ENCODE measurements at regions not wholly inside any gene's neighbourhood (a gene's known extent, or its start where the extent isn't known, plus 50 kb on each side); places are given as distances from the start of the nearest gene placed in this dataset.

- Histone ChIP-seq H3K9me3 (ENCODE audit: control insufficient read depth in 2 of 2, low read length in 2 of 2) (peaks cover 0 to 5% of the 10 kb centered on the region in 2 donors), H3K4me1 (ENCODE audit: control insufficient read depth, insufficient read depth, low read length) (no peaks in the 10 kb centered on the region), H3K9ac (ENCODE audit: low read length in 2 of 2) (no peak overlapping the region), H3K4me3 (ENCODE audit: low read length in 2 of 2) (no peak overlapping the region), H3K36me3 (ENCODE audit: control insufficient read depth in 2 of 2, insufficient read depth in 2 of 2, low read length in 2 of 2) (no peaks in the 10 kb centered on the region), H3K27ac (ENCODE audit: low read length) (no peak overlapping the region), H3K27me3 (ENCODE audit: control insufficient read depth in 1 of 2, insufficient read depth in 2 of 2, low read length in 2 of 2) (no peaks in the 10 kb centered on the region)
These were observed 297.6 kb upstream of the SEL1L start for GRCh38 chr14:81831128-81831820.

DNA sequence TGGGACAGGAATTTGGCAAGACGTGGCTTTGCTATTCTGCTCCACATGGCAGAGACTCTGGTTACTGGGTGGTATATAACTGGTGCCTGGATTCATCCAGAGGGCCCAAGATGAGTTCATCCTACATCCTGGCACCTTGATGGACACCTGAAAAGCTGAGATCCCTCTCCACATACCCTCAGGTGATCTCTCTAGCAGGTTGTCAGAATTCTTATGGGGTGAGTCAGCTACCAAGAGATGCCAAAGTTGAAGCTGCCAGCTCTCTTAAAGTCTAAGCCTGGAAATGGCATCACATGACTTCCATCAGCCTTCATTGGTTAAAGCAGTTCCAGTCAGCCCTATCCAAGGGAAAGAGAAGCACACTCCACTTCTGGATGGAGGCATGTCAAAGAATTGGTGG, 300.7 kb upstream of the SEL1L start:
- Histone ChIP-seq H3K27me3 (ENCODE audit: control insufficient read depth in 1 of 2, insufficient read depth in 2 of 2, low read length in 2 of 2) (no peaks in the 10 kb centered on the region), H3K9me3 (ENCODE audit: control insufficient read depth in 2 of 2, low read length in 2 of 2) (peaks cover 0 to 9% of the 10 kb centered on the region in 2 donors), H3K4me1 (ENCODE audit: control insufficient read depth, insufficient read depth, low read length) (no peaks in the 10 kb centered on the region), H3K36me3 (ENCODE audit: control insufficient read depth in 2 of 2, insufficient read depth in 2 of 2, low read length in 2 of 2) (no peaks in the 10 kb centered on the region), H3K9ac (ENCODE audit: low read length in 2 of 2) (no peak overlapping the region), H3K4me3 (ENCODE audit: low read length in 2 of 2) (no peak overlapping the region), H3K27ac (ENCODE audit: low read length) (no peak overlapping the region)

DNA sequence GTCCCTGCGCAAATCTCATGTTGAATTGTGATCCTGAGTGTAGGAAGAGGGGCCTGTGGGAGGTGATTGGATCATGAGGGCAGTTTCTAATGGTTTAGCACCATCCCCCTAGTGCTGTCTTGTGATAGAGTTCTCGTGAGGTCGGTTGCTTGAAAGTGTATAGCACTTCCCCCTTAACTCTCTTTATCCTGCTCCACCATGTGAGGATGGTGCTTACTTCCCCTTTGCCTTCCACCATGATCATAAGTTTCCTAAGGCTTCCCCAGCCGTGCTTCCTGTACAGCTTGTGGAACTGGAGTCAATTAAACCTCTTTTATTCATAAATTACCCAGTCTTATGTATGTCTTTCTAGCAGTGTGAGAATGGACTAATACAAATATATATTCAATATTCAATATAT, 303.7 kb upstream of the SEL1L start:
- Histone ChIP-seq H3K36me3 (ENCODE audit: control insufficient read depth in 2 of 2, insufficient read depth in 2 of 2, low read length in 2 of 2) (no peaks in the 10 kb centered on the region), H3K9me3 (ENCODE audit: control insufficient read depth in 2 of 2, low read length in 2 of 2) (peaks cover 0 to 9% of the 10 kb centered on the region in 2 donors), H3K4me3 (ENCODE audit: low read length in 2 of 2) (no peak overlapping the region), H3K27ac (ENCODE audit: low read length) (no peak overlapping the region), H3K4me1 (ENCODE audit: control insufficient read depth, insufficient read depth, low read length) (no peaks in the 10 kb centered on the region), H3K9ac (ENCODE audit: low read length in 2 of 2) (no peak overlapping the region), H3K27me3 (ENCODE audit: control insufficient read depth in 1 of 2, insufficient read depth in 2 of 2, low read length in 2 of 2) (no peaks in the 10 kb centered on the region)

DNA sequence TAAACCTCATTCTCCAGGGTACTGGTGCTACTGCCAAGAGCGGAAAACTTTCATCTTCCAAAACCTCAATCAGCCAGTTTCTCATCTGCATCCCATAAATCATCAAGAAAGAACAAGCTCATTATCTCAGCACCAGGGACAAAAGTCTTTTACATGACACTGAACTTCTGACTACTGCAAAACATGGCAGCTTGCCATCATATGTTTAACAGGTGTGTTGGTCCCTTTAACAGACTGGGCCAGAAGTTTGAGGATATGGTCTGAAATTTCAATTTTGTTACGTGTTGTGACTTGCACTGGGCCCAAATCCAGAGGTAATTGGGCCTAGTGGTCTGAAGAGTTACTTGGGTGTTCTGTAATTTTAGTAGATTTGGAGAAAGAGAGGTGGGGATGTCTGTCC, 305.4 kb upstream of the SEL1L start:
- Histone ChIP-seq H3K27me3 (ENCODE audit: control insufficient read depth in 1 of 2, insufficient read depth in 2 of 2, low read length in 2 of 2) (no peaks in the 10 kb centered on the region), H3K4me3 (ENCODE audit: low read length in 2 of 2) (no peak overlapping the region), H3K36me3 (ENCODE audit: control insufficient read depth in 2 of 2, insufficient read depth in 2 of 2, low read length in 2 of 2) (no peaks in the 10 kb centered on the region), H3K4me1 (ENCODE audit: control insufficient read depth, insufficient read depth, low read length) (no peaks in the 10 kb centered on the region), H3K9ac (ENCODE audit: low read length in 2 of 2) (no peak overlapping the region), H3K27ac (ENCODE audit: low read length) (no peak overlapping the region), H3K9me3 (ENCODE audit: control insufficient read depth in 2 of 2, low read length in 2 of 2) (peaks cover 0 to 9% of the 10 kb centered on the region in 2 donors)

GRCh38 chr14:81841346-81841745, 307.7 kb upstream of the SEL1L start:
- no peak overlapping the region for H3K9ac ChIP-seq (ENCODE audit: low read length in 2 of 2)
- no peaks in the 10 kb centered on the region for H3K27me3 ChIP-seq (ENCODE audit: control insufficient read depth in 1 of 2, insufficient read depth in 2 of 2, low read length in 2 of 2)
- H3K4me3 ChIP-seq (ENCODE audit: low read length in 2 of 2), result no peak overlapping the region
- no peaks in the 10 kb centered on the region for H3K36me3 ChIP-seq (ENCODE audit: control insufficient read depth in 2 of 2, insufficient read depth in 2 of 2, low read length in 2 of 2)
- no peak overlapping the region for H3K27ac ChIP-seq (ENCODE audit: low read length)
- no peaks in the 10 kb centered on the region for H3K4me1 ChIP-seq (ENCODE audit: control insufficient read depth, insufficient read depth, low read length)
- peaks cover 1 to 3% of the 10 kb centered on the region in 2 donors for H3K9me3 ChIP-seq (ENCODE audit: control insufficient read depth in 2 of 2, low read length in 2 of 2)

DNA sequence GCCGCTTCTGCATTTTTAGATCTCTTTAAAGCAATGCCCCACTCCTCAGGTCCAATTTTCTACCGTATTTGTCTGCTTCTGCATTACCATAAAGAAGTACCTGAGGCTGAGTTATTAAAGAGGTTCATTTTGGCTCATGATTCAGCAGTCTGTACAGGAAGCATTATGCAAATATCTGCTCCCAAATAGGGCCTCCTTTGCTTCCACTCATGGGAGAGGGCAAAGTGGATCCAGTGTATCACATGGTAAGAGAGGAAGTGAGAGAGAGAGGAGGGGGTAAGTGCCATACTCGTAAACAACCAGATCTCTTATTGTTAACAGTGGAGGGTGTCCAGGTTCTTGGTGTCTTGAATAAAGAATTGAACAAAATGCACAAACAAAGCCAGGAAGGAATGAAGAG, 316.1 kb upstream of the SEL1L start:
- Histone ChIP-seq H3K27ac (ENCODE audit: low read length) (no peak overlapping the region), H3K9me3 (ENCODE audit: control insufficient read depth in 2 of 2, low read length in 2 of 2) (peaks cover 6 to 8% of the 10 kb centered on the region in 2 donors), H3K36me3 (ENCODE audit: control insufficient read depth in 2 of 2, insufficient read depth in 2 of 2, low read length in 2 of 2) (no peaks in the 10 kb centered on the region), H3K27me3 (ENCODE audit: control insufficient read depth in 1 of 2, insufficient read depth in 2 of 2, low read length in 2 of 2) (no peaks in the 10 kb centered on the region), H3K4me1 (ENCODE audit: control insufficient read depth, insufficient read depth, low read length) (no peaks in the 10 kb centered on the region), H3K9ac (ENCODE audit: low read length in 2 of 2) (no peak overlapping the region), H3K4me3 (ENCODE audit: low read length in 2 of 2) (no peak overlapping the region)

- Histone ChIP-seq H3K27me3 (ENCODE audit: control insufficient read depth in 1 of 2, insufficient read depth in 2 of 2, low read length in 2 of 2) (no peaks in the 10 kb centered on the region), H3K9me3 (ENCODE audit: control insufficient read depth in 2 of 2, low read length in 2 of 2) (peaks cover 5 to 11% of the 10 kb centered on the region in 2 donors), H3K36me3 (ENCODE audit: control insufficient read depth in 2 of 2, insufficient read depth in 2 of 2, low read length in 2 of 2) (no peaks in the 10 kb centered on the region), H3K27ac (ENCODE audit: low read length) (no peak overlapping the region), H3K4me1 (ENCODE audit: control insufficient read depth, insufficient read depth, low read length) (no peaks in the 10 kb centered on the region), H3K4me3 (ENCODE audit: low read length in 2 of 2) (no peak overlapping the region), H3K9ac (ENCODE audit: low read length in 2 of 2) (no peak overlapping the region)
These were observed 321.4 kb upstream of the SEL1L start for GRCh38 chr14:81855007-81855406.

DNA sequence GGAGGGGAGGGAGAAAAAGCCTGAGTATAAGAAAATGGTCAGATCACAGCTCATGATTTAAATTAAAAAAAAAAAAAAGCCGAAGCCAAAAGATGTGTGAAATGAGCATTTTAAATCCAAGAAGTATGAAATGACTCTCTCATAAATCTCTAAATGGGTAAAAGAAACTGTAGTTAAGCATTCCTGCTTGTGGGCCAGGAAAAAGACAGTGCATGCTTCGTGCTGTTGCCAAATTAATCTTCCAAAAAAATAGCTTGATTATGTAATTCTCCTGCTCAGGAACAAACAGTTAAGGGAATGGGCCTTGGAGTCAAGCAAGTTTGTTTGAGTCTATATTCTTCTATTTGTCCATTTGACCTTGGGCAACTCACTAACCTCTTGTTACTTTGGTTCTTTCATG, 325.4 kb upstream of the SEL1L start:
- Histone ChIP-seq H3K9me3 (ENCODE audit: control insufficient read depth in 2 of 2, low read length in 2 of 2) (peaks cover 5 to 11% of the 10 kb centered on the region in 2 donors), H3K4me3 (ENCODE audit: low read length in 2 of 2) (no peak overlapping the region), H3K9ac (ENCODE audit: low read length in 2 of 2) (no peak overlapping the region), H3K27ac (ENCODE audit: low read length) (no peak overlapping the region), H3K27me3 (ENCODE audit: control insufficient read depth in 1 of 2, insufficient read depth in 2 of 2, low read length in 2 of 2) (no peaks in the 10 kb centered on the region), H3K36me3 (ENCODE audit: control insufficient read depth in 2 of 2, insufficient read depth in 2 of 2, low read length in 2 of 2) (no peaks in the 10 kb centered on the region), H3K4me1 (ENCODE audit: control insufficient read depth, insufficient read depth, low read length) (no peaks in the 10 kb centered on the region)

DNA sequence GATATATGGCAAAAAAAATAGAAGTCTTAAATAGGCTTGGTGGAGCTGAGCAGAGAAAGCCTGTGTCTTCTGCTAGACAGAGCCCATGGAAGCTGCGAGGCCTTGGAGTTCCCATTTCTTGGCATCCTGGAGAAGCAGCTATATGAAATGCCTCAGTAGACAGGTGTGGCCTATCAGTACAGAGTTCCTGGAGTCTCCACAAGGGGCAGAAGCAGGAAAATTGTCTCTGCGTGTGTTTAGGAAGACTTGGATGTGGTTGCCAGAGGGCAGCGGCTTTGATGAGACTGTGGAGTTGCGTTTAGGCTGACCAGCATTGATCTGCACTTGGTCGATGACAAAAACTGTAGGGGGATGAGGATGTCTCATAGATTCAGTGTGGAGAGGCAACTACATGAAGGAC, 334.5 kb upstream of the SEL1L start:
- no peaks in the 10 kb centered on the region for H3K27me3 ChIP-seq (ENCODE audit: control insufficient read depth in 1 of 2, insufficient read depth in 2 of 2, low read length in 2 of 2)
- no peak overlapping the region for H3K27ac ChIP-seq (ENCODE audit: low read length)
- H3K9me3 ChIP-seq (ENCODE audit: control insufficient read depth in 2 of 2, low read length in 2 of 2), result no peaks in the 10 kb centered on the region
- no peak overlapping the region for H3K4me3 ChIP-seq (ENCODE audit: low read length in 2 of 2)
- H3K9ac ChIP-seq (ENCODE audit: low read length in 2 of 2), result no peak overlapping the region
- H3K36me3 ChIP-seq (ENCODE audit: control insufficient read depth in 2 of 2, insufficient read depth in 2 of 2, low read length in 2 of 2), result no peaks in the 10 kb centered on the region
- no peaks in the 10 kb centered on the region for H3K4me1 ChIP-seq (ENCODE audit: control insufficient read depth, insufficient read depth, low read length)

GRCh38 chr14:81871706-81872105, 338.1 kb upstream of the SEL1L start:
- Histone ChIP-seq H3K9me3 (ENCODE audit: control insufficient read depth in 2 of 2, low read length in 2 of 2) (no peaks in the 10 kb centered on the region), H3K27me3 (ENCODE audit: control insufficient read depth in 1 of 2, insufficient read depth in 2 of 2, low read length in 2 of 2) (no peaks in the 10 kb centered on the region), H3K36me3 (ENCODE audit: control insufficient read depth in 2 of 2, insufficient read depth in 2 of 2, low read length in 2 of 2) (no peaks in the 10 kb centered on the region), H3K27ac (ENCODE audit: low read length) (no peak overlapping the region), H3K4me1 (ENCODE audit: control insufficient read depth, insufficient read depth, low read length) (no peaks in the 10 kb centered on the region), H3K9ac (ENCODE audit: low read length in 2 of 2) (no peak overlapping the region), H3K4me3 (ENCODE audit: low read length in 2 of 2) (no peak overlapping the region)

DNA sequence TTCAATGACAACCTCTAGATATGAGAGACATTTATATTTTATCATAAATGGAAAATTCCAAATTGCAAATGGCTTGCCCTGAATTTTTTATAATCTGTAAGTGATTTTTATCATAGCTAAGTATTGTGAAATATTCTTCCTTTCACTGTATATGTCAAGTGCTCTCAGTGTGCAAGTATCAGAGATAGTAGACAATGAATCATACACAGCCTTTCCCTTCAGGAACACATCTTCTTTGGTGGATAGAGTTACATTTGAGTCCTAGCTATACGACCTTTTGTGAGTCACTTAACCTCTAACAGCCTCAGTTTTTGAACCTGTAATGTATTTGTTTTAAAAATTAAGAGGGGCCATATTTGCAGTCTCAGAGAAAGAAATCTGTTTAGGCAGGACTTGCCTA, 350.7 kb upstream of the SEL1L start:
- no peaks in the 10 kb centered on the region for H3K4me1 ChIP-seq (ENCODE audit: control insufficient read depth, insufficient read depth, low read length)
- no peak overlapping the region for H3K9ac ChIP-seq (ENCODE audit: low read length in 2 of 2)
- H3K36me3 ChIP-seq (ENCODE audit: control insufficient read depth in 2 of 2, insufficient read depth in 2 of 2, low read length in 2 of 2), result no peaks in the 10 kb centered on the region
- H3K27ac ChIP-seq (ENCODE audit: low read length), result no peak overlapping the region
- H3K27me3 ChIP-seq (ENCODE audit: control insufficient read depth in 1 of 2, insufficient read depth in 2 of 2, low read length in 2 of 2), result no peaks in the 10 kb centered on the region
- H3K9me3 ChIP-seq (ENCODE audit: control insufficient read depth in 2 of 2, low read length in 2 of 2), result no peaks in the 10 kb centered on the region
- H3K4me3 ChIP-seq (ENCODE audit: low read length in 2 of 2), result no peak overlapping the region
